AG08395 (cell line): ENCODE measurements at regions not wholly inside any gene's neighbourhood (a gene's known extent, or its start where the extent isn't known, plus 50 kb on each side); places are given as distances from the start of the nearest gene placed in this dataset.
A peak's percentile ranks its signal among the peaks of the same experiment; 100 is the strongest.
"Not testable (repeated sequence)": the region's sequence is repeated elsewhere in the genome, so short reads cannot be mapped to it uniquely, and the experiment has no call there.

ENCODE experiments used
- DNase-seq: peaks from one replicate; pipeline ENCODE4 v3.0.0; 2012; ENCODE audit warnings: mixed read lengths, low spot score

DNA sequence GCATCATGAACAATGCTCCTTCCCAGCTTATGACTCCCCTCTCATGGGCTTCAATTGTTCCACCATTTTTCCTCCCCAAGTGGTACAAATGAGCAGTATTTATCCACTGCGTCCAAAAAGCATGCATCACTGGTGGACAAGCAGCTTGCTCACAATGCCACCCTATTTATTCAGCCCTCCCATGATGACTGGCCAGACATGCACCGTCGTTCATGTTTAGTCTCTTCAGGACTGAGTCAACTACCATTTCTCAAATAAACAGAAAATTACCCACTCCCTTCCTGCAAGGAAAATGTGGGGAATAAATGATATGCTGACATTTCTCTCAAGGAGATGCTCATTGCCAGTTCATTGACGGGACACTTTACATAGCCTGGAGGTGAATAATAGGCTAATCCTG, 300.4 kb downstream of the C6orf118 start:
- no peak for DNase-seq

GRCh38 chr6:165002866-165003265, 306.5 kb downstream of the C6orf118 start:
- no peak for DNase-seq

GRCh38 chr6:165002358-165002757, 307.0 kb downstream of the C6orf118 start:
- DNase-seq: no peak

- no peak for DNase-seq
These were observed 307.8 kb downstream of the C6orf118 start for GRCh38 chr6:165001502-165002157.

GRCh38 chr6:164998297-164998696, 311.1 kb downstream of the C6orf118 start:
- DNase-seq: no peak

GRCh38 chr6:164996838-164997237, 312.6 kb downstream of the C6orf118 start:
- no peak for DNase-seq

GRCh38 chr6:164991573-164991972, 317.8 kb downstream of the C6orf118 start:
- no peak for DNase-seq

- DNase-seq: no peak
These were observed 318.5 kb downstream of the C6orf118 start for GRCh38 chr6:164990901-164991300.

GRCh38 chr6:164982389-164982788, 327.0 kb downstream of the C6orf118 start:
- no peak for DNase-seq

GRCh38 chr6:164967102-164967501, 342.3 kb downstream of the C6orf118 start:
- no peak for DNase-seq

- DNase-seq: no peak
These were observed 346.6 kb downstream of the C6orf118 start for GRCh38 chr6:164962805-164963204.

DNA sequence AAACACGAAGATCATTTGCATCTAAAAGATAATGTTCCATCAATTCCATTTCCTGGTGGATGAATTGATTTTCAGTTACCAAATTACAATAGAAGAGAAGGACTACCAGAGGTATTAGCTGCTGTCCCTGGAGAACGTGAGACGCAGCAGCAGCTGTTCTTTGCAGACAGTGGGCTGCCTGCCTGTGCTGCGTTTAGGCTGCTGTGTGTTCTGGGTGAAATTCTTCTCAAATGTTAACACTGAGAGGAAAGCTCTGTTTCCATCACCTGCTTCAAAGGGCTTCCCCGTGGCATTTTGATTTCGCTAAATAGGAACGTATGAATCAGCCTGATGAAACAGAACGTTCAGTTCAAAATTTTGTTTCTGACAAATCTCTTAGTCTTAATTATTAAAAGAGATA, 362.2 kb downstream of the C6orf118 start:
- DNase-seq: no peak

GRCh38 chr6:164942271-164942670, 367.1 kb downstream of the C6orf118 start:
- no peak for DNase-seq

DNA sequence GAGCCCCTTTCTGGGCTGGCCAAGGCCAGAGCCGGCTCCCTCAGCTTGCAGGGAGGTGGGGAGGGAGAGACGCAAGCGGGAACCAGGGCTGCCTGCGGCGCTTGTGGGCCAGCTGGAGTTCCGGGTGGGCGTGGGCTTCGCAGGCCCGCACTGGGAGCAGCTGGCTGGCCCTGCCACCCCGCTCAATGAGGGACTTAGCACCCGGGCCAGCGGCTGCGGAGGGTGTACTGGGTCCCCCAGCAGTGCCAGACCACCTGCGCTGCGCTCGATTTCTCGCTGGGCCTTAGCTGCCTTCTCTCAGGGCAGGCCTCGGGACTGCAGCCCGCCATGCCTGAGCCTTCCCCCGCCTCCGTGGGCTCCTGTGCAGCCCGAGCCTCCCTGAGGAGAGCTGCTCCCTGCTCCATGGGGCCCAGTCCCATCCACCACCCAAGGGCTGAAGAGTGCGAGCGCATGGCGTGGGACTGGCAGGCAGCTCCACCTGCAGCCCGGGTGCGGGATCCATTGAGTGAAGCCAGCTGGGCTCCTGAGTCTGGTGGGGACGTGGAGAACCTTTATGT, 376.1 kb downstream of the C6orf118 start:
- DNase-seq: not testable (repeated sequence)

DNA sequence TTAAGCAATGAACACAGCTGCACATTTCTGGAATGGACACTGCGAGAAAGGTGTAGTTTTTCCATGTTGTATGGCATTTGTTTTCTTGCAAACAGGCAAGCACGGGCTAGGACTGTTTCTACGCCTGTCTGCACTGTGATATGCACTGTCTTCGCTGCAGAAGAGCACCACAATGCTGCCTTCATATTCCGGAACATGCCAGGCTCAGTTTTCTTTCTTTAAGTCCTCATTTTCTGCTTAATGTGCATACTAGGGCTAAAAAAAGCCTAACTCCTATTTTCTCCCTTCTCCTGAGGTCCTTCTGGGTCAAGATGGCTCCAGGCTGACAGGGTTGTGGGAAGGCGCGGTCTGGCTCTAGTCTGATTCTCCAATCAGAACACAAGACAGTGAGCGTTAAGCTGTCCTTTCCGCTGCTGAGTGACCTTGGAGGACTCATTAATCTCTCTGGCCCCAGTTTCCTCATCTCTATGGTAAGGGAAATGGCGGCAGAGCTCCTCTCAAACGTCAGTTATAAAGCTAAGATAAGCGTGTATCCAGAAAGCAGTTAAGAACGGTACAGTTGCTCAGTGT, 379.9 kb downstream of the C6orf118 start:
- no peak for DNase-seq

GRCh38 chr6:164928728-164929407, 380.5 kb downstream of the C6orf118 start:
- DNase-seq: no peak

DNA sequence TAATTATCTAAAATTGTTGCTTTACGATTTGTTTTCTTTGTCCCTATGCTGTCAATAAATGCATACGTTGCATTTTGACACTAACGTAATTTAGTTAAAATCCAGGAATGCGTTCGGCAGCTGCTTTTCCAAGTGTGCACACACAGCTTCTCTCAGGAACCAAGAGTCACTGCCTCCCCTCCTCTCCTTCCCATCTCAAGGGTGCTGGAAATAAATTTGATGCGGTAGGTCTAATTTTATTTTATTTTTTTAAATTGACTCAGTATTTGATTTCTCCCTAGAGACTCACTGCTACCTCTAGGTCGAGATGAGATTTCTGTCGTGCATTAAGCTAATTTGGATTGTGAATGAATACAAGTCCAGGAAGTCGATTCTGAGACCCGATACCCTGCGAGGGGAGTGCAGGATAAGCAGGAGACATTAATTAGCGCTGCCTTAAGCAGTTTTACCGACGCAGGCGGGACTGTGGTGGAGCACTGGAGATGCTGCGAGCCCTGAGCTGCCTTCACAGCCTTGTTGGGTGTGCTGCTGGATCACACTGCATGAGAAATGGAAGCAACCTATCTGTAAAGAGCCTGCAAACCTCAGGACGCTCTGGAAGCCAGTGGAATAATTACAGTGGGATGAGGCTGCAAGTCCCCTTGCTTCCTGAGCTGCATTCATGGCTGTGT, 381.2 kb downstream of the C6orf118 start:
- DNase-seq: no peak

DNA sequence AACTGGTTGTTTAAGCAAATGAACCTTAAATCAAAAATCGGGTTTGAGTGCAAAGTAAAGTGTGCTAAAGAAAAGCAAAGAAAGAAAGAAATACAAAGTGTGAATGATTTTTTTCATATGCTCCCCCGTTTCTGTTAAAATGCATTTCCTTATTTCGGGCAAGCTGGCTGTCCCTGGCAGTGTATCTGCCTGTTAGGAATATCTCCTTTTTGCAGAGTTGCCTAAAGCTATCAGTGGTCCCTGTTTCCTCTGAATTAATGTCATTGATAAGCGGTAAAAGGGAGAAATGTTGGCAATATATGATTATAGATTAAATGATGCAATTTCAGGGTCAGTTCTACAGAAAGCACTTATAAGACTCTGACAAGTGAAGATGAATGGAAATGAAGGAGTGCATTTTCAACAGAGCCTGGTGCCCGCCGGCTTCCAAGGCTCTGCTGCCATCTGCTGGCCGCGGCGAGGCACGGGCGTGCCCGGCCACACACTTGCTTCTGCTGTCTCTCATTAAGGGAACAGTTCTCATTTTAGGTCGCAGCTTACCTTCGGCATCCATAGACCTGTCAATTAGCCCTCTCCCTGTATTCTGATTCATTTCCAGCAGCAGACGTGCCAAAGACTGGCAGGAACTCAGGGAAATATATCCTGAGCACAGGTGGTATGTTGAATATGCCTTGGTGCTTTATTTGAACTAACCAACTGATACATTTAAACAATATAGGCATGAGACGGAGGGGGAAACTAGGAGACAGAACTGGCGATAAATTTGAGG, 381.9 kb downstream of the C6orf118 start:
- DNase-seq: peak; percentile 65

DNA sequence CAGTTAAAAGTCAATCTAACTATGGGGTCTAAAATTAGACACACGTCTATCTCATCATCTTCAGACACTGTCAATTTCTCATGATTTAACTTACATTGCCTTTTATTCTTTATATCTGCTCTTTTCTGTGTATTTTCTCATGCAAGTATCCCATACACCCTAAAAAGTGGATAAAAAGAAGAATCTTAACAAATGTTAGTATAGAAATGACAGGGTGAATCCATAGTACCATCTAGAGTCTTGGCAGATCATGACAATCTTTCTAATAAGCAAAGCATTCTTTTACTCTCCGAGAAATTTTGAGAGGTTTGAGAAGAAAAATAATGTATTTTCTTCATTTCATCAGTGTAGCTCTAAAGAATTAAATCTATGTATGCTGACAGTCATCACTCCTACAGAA, 382.7 kb downstream of the C6orf118 start:
- no peak for DNase-seq

- DNase-seq: no peak
These were observed 383.5 kb downstream of the C6orf118 start for GRCh38 chr6:164925681-164926530.

DNA sequence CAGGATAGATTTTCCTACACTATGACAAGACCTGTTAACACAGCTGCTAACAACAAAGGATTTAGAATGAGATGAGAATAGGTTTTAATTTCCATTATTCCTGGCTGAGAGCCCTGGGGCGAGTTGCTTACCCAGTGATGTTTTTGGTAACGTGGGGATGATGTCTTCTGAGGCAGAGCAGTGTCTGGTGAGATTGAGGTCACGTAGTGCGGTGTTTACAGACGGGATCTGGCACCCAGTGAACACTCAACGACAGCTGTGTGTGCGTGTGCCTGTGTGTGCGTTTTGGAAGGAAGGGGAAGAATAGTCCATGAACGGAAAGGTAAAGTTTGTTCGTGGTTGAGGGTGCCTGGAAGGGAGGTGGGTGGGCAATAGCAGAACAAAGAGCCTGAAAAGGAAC, 384.7 kb downstream of the C6orf118 start:
- no peak for DNase-seq
